GM21825 (cell line): ENCODE measurements at regions not wholly inside any gene's neighbourhood (a gene's known extent, or its start where the extent isn't known, plus 50 kb on each side); places are given as distances from the start of the nearest gene placed in this dataset.
"Not testable (repeated sequence)": the region's sequence is repeated elsewhere in the genome, so short reads cannot be mapped to it uniquely, and the experiment has no call there.

Experiments used
- ATAC-seq: cut with Tn5 transposase; IDR thresholded peaks from one replicate; pipeline ENCODE4 v1.9.1; 2021; ENCODE audit warnings: mild to moderate bottlenecking, moderate library complexity; ENCODE audit not compliant: unreplicated experiment

DNA sequence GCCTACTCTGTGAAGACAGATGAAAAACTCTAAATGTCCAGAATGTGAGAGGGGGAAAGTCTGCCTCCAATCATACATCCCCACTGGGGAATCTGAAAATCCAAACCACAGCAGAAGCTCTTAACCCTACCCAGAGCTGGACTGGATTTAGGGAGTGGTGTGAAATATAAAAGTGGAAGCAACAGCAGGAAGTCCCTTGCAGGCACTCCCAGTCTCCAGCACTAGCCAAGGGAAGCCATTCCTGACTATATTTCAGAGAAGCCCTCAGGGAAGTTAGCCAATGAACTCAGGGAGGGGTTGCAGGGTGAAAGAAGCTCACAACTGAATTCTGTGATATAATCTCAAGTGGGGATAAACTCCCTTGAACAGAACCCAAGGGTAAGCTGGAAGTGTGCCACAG lies 51.5 kb downstream of the CRPPA start:
- no peak for ATAC-seq

DNA sequence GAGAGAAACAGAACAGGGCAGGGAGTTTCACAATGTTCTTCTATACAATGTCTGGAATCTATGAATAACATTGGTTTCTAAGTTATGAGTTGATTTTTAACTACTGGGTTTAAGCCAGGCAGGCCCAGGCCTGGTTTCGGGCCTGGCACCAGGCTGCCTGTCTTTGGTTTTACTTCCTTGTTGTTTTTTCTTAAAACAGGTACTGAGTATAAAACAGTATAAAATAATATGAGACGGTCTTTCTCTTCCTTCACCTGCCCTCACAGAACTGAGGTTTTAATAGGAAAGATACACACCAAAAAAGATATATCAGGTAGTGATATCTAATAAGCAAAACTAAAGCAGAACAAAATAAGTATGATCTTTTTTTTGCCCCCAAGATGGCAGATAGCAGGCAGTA lies 52.0 kb downstream of the CRPPA start:
- not testable (repeated sequence) for ATAC-seq

DNA sequence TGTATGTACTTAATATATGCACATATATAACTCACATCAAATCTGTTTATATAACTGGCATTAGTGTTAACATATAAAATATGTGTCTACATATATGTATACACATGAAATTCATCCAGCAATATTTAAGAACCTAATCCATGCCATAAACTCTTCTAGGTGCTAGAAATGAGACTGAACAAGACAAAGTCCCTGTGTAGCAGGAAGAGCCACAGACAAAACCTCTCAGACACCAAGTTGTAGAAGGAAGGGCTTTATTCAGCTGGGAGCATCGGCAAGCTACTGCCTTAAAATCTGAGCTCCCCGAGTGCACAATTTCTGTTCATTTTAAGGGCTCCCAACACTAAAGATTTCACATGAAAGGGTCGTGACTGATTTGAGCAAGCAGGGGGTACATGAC lies 52.5 kb downstream of the CRPPA start:
- no peak for ATAC-seq

DNA sequence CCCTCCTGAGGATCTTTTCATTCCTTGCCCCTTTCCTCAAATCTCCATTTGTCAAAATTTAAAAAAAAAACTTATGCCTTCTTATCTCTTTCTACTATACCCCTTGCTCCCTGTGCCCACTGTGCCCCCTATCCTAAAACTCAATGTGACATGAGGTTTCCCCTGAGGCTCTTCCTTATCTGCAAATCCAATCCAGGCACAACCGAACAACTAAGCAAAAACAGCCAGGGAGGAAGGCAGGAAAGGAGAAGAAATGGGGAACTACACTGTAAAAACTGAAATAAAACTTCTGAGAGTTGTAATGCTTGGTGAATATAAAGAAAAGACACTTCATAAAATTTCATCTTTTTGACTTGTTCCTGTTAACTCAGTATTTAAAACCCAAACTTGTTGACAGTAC lies 54.2 kb downstream of the CRPPA start:
- ATAC-seq, result no peak

DNA sequence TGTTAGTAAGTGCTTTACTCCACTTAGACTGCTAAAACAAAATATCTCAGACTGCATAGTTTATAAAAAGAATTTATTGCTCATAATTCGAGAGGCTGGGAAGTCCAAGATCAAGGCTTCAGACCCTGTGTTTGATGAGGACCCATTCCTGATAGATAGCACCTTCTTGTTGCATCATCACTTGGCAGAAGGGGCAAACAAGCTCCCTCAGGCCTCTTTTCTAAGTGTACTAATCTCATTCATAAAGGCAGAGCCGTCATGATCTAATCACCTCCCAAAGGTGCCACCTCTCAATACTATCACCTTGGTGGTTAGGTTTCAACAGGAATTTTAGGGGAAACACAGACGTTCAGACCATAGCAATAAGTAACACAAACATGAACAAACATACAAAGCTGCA lies 55.4 kb downstream of the CRPPA start:
- ATAC-seq, result no peak

DNA sequence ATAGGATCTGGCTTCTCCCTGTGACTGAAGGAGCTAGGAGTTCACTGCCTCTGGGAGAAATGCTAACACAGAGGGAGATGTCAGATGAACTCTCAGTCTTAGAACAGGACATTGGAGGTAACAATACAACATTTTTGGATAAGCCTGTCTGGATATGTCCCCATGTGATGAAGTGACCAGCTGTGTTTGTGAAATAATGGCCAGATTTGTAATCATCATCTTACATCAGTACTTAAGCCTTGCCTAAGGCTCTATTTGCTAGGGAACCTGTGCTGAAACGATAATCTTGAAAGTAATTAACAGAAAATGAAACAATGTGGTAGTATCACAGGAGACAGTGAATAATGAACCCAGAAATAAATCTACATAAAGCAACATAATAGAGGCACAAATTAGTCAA lies 56.2 kb downstream of the CRPPA start:
- ATAC-seq, result no peak

DNA sequence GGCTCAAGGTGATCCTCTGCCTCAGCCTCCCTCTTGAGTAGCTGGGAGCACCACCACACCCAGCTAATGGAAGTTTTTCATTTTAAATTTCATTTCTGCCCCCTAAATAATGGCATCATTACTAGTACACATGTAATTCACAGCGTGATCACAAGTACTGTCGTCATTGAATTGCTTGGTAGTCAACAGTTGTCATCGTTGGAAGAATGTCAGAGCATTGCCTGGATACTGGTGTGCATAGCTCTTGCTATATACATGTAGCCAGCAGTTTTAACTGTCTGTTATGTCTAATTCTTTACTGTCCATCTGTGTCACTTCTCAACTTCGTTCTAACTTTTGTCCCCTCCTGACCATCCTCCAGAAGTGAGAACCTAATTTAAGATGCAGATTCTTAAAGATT lies 62.1 kb downstream of the CRPPA start:
- ATAC-seq, result no peak

DNA sequence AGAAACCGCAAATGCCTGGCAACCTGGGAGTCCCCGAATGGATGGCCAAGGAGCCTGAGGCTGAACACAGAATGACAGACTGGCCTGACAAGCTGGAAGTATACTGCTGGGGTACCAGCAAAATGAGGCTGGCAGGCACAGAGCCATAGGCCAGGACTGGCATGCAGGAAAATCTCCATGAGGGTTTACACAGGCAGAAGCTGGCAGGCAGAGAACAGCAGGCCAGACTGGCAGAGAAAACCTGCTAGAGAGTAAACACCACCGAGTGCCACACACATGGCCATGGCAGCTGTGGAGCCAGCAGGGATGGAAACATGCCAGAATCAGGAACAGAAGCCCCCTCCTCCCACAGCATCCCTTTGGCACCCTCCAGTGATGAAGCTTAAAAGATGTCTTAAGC lies 63.4 kb downstream of the CRPPA start:
- no peak for ATAC-seq

DNA sequence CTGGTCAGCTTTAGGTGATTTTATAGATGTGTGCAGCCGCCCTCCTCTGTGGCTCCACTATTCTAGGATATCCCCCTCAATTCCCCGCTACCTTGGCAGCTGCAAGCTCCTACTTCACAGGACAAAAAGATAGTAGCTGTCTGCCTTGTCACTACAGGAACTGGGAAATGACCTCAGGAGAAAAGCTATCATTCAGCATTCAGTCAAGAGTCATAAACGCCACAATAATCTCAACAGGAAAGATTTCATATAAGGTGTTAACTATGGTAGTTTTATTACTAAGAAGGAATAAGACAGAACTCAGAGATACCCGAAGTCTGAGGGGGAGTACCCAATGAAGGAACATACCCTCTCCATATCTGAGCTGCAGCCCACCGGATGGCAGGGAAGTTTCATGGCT lies 63.9 kb downstream of the CRPPA start:
- ATAC-seq, result no peak

DNA sequence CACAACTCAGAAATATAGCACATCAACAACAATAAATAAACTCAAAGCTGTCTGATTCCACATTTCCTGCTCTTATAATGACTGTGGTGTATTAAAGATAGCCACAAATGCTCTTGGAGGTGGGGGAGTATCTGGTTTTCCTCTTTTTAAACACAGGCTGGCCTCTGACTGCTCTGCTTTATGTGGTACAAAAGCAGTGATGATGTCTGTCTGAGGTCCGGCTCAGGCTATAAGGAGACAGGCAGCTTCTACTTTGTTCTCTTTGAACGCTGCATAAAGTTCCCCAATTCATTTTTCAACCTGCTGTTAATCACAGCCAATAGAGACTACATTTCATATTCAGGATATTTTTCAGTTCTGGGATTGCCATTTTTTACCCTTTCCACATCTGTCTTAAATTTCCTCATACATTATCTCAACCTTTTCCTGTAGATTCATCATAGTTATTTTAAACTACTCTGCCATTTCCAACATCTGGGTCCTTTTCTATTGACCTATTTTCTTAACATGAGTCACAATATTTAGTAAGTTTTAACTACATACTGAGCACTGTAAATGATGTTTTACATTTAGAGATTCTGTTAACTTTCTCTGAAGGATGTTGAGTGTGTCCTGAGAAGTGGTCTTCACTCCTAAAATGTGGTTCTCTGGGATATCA lies 64.9 kb downstream of the CRPPA start:
- ATAC-seq, result no peak

DNA sequence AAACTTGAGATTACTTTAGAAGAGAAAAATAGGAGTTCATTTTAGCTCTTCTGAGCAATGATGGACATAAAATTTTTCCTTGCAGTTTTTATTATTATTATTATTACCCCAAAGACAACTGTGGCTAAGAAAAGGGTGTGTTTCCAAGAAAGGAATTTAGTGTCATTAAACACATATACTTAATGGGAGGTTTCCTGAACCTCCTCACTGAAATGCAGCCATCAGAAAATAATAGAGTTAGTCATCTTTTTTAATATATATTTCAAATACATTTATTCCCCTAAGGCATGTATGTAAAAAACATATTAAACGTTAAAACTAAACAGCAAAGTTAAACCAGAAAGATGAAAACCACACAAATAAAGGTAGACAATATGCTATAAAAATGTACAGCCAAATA lies 66.8 kb downstream of the CRPPA start:
- ATAC-seq, result no peak

DNA sequence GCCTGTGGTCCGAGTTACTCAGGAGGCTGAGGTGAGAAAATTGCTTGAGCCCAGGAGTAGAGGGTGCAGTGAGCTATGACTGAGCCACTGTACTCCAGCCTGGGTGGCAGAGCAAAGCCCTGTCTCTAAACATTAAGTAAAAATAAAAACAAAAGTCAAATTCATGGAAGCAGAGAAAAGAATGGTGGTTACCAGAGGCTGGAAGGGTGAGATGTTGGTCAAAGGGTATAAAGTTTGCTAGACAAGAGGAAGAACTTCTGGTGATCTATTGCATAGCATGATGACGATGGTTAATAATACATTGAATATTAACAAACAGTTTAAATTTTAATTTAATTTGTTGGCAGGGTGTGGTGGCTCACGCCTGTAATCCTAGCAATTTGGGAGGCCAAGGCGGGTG lies 68.1 kb downstream of the CRPPA start:
- ATAC-seq, result no peak

DNA sequence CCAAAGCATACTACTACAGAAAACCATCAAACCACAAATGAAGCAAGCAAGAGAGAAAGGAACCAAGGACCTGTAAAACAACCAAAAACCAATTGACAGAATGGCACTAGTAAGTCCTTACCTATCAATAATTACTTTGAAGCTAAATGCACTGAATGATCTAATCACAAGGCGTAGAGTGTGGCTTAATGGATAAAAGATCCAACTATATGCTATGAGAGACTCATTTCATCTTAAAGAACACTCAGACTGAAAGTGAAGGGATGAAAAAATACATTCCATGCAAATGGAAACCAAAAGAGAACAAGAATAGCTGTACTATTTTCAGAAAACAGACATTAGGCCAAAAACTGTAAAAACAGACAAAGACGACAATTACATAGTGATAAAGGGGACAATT lies 70.7 kb downstream of the CRPPA start:
- peak; percentile 72 for ATAC-seq

DNA sequence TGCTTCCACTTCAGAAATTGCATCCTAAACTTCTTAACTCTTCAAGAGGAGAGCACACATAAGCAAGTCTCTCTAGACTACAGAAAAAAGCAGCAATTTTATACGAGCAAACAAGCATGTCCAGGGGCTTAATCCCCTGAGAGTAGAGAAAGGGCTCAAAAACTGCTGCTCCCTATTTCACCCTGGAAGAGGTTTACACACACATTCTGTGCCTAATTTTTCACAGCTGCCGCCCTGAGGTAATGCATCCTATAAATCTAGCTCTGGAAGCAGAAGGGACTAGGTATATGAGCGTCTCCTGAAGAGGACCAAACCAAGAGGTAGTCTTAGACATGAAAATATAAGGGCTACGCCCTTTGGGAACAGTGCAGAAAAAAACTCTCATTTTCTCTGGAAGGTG lies 73.1 kb downstream of the CRPPA start:
- ATAC-seq, result no peak

DNA sequence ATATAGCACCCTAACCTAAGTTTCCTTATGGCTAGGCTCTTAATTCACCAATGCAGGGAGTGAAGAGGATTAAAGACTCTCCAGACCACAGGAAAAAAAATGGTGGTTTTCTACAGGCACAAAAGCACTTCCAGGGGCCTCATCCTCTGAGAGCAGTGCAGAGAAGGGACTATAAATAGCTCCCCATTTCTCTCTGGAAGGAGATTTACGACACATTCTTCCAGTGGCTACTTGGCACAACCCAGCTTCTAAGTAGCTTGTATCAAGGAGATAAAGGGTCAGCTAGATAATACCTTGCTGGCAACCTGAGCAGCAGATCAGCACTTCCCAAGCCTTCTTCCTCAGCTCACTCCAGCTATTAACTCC lies 73.5 kb downstream of the CRPPA start:
- ATAC-seq, result no peak

DNA sequence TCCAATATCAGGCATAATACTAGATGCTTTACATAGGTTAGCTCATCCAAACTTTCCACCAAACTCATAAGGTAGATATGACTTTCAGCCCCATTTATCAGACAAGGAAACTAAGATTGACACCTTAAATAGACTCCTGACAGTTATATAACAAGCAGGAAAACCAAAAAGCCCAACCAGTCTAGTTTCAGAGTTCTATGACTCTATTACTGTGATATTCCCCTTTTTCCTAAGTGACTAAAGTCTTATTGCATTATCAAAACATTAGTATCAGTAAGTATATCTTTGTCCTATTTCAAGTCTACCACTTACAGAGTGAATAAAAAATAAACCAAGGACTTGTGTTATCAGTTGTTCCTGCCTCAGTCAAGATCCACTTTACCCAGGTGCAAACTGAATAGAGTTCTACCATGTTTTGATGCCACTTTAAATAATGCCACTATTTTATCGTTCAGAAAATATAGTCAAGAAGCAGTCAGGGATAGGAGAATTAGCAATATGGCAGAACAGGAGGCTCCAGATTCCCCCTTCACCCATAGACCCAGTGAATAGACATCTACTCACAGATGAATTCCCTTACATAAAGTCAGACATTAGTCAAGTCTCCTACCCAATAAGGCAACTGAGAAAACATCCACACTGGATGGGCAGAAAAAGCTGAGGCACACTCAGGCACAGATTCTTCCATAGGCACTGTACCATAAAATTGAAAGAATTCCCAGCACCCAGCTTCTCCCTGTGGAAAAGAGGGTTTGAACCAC lies 74.1 kb downstream of the CRPPA start:
- ATAC-seq, result no peak

DNA sequence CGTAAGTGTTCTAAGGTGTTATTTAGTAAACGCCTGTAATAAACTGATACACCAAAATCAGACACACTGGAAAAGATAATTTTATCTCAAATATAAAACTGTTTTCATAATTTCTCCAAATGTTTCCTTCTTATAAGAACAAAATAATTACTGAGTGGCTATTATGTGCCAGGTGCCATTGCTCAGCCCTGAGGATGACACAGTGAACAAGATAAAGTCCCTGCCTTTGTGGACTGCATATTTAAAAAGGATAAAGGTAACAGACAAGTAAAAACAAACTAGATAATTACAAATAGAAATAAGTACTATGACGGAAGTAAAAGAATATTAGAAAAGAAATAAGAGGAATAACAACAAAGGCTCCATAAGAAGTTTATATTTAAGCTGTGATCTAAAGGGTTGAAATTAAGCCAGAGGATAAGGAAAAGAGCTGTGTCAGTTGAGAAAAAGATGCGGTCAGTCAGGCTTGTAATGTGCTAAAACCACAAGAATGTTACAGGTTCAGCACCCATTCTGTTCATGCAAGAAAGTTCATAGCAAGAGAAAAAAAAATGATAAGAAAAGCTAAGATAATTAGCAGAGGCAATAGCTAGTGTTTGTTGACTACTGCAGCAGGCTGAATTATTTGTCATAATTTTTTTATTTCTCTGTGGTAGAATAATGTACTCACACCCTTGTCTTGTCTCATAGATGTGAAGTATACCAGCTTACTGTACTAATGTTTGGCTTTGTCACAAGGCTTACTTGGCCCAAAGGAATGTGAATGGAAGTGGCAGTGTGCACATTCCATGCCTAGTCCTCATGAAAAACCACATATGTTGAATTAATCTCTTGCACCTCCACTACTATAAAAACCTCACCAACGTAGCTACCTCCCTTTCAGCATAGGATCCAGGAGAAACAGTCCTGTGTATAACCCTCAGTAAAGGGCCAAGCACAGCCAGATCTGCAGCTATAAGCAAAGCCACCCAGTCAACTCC lies 75.1 kb downstream of the CRPPA start:
- peak; percentile 53 for ATAC-seq

DNA sequence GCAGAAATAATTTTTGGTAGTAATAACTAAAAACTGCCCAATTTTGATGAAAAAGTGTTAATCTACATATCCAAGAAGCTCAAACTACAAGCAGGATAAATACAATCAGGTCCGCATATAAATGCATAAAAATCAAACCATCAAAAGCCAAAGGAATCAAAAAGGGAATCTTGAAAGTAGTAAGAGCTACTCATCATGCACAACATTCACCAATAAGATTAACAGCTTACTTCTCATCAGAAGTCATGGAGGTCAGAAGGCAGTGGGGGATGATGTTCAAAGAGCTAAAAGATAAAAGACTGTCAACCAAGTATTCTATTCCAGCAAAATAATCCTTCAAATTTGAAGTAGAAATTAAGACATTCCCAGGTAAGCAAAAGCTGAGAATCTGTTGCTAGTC lies 76.4 kb downstream of the CRPPA start:
- no peak for ATAC-seq

DNA sequence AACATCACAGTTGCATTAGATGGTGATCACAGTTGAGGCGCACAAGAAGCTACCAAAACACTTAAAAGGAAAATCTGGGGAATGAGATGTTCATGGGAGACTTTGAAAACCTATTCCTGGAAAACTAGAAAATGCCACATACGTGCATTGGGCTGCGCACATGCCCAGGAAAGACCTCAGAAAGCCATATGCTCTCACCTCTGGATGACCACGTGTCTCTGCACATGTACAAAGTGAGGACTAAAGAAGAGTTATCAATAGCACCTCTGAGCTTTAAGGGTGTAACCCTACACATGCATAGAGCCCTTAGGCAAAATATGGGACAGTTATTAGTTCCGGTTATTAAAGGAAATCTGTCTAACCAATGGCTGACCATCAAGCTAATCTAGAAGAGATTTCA lies 77.7 kb downstream of the CRPPA start:
- ATAC-seq, result no peak

DNA sequence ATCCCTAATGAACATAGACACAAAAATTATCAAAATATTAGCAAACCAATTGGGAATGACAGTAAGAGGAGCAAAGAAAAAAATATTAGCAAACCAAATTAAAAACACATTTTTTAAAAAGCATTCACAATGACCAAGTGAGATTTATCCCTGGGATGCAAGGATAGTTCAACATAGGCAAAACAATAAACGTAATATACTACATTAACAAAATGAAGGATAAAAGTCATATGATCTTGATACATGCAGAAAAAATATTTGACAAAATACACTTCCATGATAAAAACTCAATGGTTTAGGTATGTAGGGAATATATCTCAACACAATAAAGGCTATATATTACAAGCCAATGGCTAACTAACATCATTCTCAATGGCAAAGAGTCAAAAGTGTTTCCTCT lies 83.3 kb downstream of the CRPPA start:
- ATAC-seq, result no peak

DNA sequence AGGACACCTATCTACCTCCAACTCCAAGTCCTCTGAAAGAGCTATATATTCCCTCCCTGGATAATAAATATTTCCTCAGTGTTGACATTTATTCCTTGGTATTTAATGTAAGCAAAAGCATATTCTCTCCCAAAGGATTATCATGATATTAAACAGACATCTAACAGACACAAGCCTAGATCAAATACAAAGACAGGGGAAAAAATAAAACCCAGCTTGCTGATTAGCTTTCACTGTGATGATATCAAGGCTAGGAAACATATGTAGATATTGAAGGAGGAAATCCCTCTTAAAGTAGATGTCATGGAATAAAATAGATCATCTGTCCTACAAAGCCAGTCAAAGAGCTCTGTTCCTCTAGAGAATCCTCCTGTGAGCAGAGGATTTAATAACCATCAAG lies 95.2 kb downstream of the CRPPA start:
- no peak for ATAC-seq

DNA sequence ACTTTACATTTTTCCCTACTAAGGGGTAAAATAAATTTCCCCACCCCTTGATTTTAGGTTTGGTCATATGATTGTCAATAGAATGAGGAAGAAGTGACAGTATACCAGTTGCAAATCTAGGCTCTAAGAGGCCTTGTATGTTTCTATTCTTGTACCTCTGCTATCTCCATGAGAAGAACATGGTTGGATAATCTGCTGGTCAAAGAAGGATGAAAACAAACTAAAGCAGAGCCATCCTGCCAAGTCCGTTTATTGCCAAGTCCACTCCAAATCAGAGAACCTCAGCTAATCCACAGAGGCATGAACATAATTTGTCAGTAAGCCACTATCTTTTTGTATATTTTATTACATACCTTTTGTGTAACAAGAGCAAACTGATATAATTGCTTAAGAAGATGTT lies 98.0 kb downstream of the CRPPA start:
- ATAC-seq, result no peak
